AG04450 (cell line): ENCODE measurements at regions not wholly inside any gene's neighbourhood (a gene's known extent, or its start where the extent isn't known, plus 50 kb on each side); places are given as distances from the start of the nearest gene placed in this dataset.

ENCODE experiments used
- CTCF ChIA-PET: fragments of 300-600, 350-600 bp; formaldehyde crosslinking; extraction: SDS; loops from one replicate; lab custom pipeline; 2022; ENCODE audit warnings: antibody characterized with exemption, inconsistent platforms; lab: Charles Lee
- POLR2A ChIA-PET: fragments of 350-600 bp; formaldehyde crosslinking; extraction: SDS; loops from one replicate; lab custom pipeline; 2021; ENCODE audit warnings: antibody characterized with exemption, inconsistent platforms; lab: Yijun Ruan, JAX
- DNase-seq: peaks from one replicate; pipeline ENCODE4 v3.0.0-alpha.2; 2011; ENCODE audit warnings: low read depth, low spot score
- H3K27ac ChIP-seq: one replicate; pipeline ENCODE4 v1.5.1; 2012; ENCODE audit warnings: low read depth, low read length, control low read depth
- H3K27me3 ChIP-seq: one replicate; pipeline ENCODE4 v1.6.0; 2012; ENCODE audit warnings: low read length; ENCODE audit not compliant: control insufficient read depth, insufficient read depth
- H3K4me3 ChIP-seq: 2 replicates; pipeline ENCODE4 v1.5.1; 2011; ENCODE audit warnings: mild to moderate bottlenecking, low read depth, low read length, control low read depth
- H3K9me3 ChIP-seq: 2 replicates; pipeline ENCODE4 v1.5.1; 2012; ENCODE audit warnings: low read length; ENCODE audit not compliant: control insufficient read depth, insufficient read depth
- CTCF ChIP-seq: IDR thresholded peaks from 2 replicates; pipeline ENCODE4 v1.5.1; 2011; ENCODE audit warnings: low read depth, low read length, control low read depth, inconsistent platforms

- TF ChIP-seq CTCF: no peak
- Histone ChIP-seq H3K9me3 (no peaks in the 10 kb centered on the region), H3K27me3 (no peaks in the 10 kb centered on the region), H3K4me3 (no peak overlapping the region), H3K27ac (no peak overlapping the region)
- CTCF ChIA-PET: interaction anchor here (0.5 kb wide), 1 partner anchor 298 kb away, joined by 4 read pairs; no protein-coding TSS in a partner anchor
- DNase-seq: no peak
- POLR2A ChIA-PET: no interaction called here
Observed at GRCh38 chr3:188043891-188044290, 110.1 kb upstream of the LPP start.

- no peak for TF ChIP-seq CTCF
- no peak overlapping the region for H3K4me3 ChIP-seq
- no peaks in the 10 kb centered on the region for H3K27me3 ChIP-seq
- no peaks in the 10 kb centered on the region for H3K9me3 ChIP-seq
- ChIA-PET CTCF (no interaction called here), POLR2A (interaction anchor here (0.6 kb wide), 1 partner anchor 400 kb away, joined by 3 read pairs; no protein-coding TSS in a partner anchor)
- no peak for DNase-seq
- H3K27ac ChIP-seq: no peak overlapping the region
Observed at GRCh38 chr3:188046561-188047211, 107.3 kb upstream of the LPP start.

GRCh38 chr3:188047536-188047935 is 106.4 kb upstream of the LPP start:
- ChIA-PET CTCF (no interaction called here), POLR2A (no interaction called here)
- no peak for DNase-seq
- Histone ChIP-seq H3K4me3 (no peak overlapping the region), H3K9me3 (no peaks in the 10 kb centered on the region), H3K27me3 (no peaks in the 10 kb centered on the region), H3K27ac (no peak overlapping the region)
- TF ChIP-seq CTCF: no peak

GRCh38 chr3:188049606-188050530 is 104.1 kb upstream of the LPP start:
- H3K4me3 ChIP-seq: no peak overlapping the region
- TF ChIP-seq CTCF: no peak
- DNase-seq: no peak
- no peaks in the 10 kb centered on the region for H3K9me3 ChIP-seq
- H3K27ac ChIP-seq: no peak overlapping the region
- no peaks in the 10 kb centered on the region for H3K27me3 ChIP-seq
- CTCF ChIA-PET: interaction anchor here (0.6 to 1.5 kb wide), 4 partner anchors 77 to 906 kb away, joined by 3 to 5 read pairs (median 4); no protein-coding TSS in a partner anchor
- POLR2A ChIA-PET: no interaction called here

GRCh38 chr3:188051801-188052168 is 102.2 kb upstream of the LPP start:
- ChIA-PET POLR2A (no interaction called here), CTCF (interaction anchor here (0.6 kb wide), 1 partner anchor 70 kb away, joined by 6 read pairs; no protein-coding TSS in a partner anchor)
- H3K9me3 ChIP-seq: no peaks in the 10 kb centered on the region
- no peak for DNase-seq
- no peaks in the 10 kb centered on the region for H3K27me3 ChIP-seq
- no peak for TF ChIP-seq CTCF
- no peak overlapping the region for H3K27ac ChIP-seq
- no peak overlapping the region for H3K4me3 ChIP-seq
